GM21526 (cell line): ENCODE measurements at regions not wholly inside any gene's neighbourhood (a gene's known extent, or its start where the extent isn't known, plus 50 kb on each side); places are given as distances from the start of the nearest gene placed in this dataset.

Experiments
- ATAC-seq: cut with Tn5 transposase; IDR thresholded peaks from one replicate; pipeline ENCODE4 v1.9.1; 2021; ENCODE audit warnings: moderate library complexity; ENCODE audit not compliant: unreplicated experiment, low FRiP score

DNA sequence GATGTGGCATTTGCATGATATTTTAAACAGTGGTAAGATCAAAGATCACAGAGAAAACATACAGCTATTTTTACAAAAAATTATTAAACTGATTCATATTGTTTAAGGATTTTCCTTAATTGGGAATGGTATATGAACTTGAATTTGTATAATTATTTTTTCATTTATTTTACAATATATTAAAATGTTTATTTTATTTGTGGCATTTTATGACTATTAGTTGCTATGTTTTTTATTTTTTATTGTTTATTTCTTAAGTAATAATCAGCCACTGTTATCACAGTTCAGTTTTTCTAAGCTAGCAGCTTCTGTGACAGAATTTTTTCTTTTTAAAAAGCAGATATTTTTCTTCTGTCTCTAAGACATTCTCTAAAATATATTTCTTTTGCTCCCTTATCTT is 387.0 kb upstream of the KHDRBS2 start:
- no peak for ATAC-seq

DNA sequence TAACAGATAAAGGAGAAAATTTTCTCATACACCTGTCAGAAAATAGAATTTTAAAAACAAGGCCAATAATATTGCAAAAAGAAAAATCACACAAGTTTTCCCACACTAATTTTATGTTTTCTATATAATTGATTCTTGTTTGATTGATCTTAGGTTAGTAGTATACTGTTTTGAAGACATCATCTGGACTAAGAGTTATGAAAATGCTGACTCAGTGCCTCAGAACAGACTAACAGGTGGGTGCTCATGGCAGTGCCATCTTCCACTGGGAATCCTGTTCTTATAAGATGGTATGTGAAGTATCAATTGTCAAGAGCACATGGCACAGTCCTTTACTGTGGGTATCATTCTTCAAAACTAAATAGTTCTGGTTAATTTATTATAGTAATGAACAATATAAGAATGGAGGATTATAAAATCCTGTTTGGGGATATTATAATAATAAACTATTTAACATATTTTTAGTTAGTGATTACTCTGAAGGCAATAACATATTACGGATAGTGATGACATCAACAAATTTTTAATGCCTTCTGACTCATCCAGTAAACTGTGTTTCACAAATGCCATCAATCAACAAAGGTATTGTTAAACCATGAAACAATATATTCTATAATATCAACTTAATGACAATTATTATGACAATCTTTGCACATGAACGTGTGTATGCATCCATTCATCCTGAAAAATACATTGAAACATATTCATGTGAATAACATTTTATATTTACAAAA is 384.6 kb upstream of the KHDRBS2 start:
- ATAC-seq, result no peak

DNA sequence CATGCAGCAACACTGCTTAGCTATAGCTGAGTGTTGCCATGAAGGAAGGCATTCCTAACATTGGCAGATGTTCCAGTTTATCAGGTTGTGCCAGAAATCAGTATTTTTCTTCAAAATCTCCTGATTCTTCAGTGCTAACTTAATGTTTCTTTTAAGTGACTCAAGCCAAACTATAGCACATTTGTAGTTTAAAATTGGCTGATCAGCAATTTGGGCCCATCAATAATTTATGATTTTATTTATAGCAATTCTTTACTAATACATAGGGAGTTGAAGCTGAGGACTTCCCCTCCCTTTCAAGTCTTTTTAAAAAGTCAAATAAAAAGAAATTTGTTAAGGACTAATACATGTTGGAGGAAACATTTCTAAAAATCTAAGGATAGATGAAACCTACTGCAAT is 383.8 kb upstream of the KHDRBS2 start:
- no peak for ATAC-seq

DNA sequence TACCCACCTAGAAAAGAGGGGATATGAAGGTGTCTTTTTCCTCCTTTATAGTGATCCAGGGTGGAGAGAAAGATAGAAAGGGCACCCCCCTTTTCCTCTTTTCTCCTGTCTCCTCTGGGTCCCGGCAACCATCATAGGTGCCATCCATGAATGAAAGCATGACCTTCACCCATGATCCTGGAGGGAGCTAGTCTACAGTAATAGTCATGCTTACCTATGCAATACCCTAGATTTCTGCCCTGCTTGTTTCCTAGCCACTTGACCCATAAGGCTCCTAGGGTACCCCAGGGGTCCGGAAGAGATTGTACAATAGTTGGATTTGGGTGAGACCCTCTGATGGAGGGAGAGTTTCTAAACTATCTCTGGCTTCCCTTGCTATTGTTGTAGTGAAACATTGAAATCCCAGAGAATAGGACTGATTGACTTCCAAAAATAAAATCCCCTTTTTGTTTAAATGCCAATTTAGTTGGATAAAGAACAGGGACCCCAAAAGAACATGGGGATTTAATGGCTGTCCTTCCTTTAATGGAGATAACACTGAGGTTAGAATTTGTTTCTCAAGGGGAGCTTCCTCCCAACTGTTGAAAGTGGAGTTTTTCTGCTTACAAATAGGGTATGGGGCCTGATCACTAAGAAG is 366.8 kb upstream of the KHDRBS2 start:
- no peak for ATAC-seq

DNA sequence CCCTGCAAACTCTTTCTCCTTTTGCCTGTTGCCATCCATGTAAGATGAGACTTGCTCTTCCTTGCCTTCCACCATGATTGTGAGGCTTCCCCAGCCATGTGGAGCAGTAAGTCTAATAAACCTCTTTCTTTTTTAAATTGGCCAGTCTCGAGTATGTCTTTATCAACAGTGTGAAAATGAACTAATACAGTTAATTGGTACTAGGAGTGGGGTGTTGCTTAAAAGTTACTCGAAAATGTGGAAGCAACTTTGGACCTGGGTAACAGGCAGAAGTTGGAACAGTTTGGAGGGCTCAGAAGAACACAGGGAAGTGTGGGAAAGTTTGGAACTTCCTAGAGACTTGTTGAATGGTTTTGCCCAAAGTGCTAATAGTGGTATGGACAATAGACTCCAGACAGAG is 359.2 kb upstream of the KHDRBS2 start:
- no peak for ATAC-seq

DNA sequence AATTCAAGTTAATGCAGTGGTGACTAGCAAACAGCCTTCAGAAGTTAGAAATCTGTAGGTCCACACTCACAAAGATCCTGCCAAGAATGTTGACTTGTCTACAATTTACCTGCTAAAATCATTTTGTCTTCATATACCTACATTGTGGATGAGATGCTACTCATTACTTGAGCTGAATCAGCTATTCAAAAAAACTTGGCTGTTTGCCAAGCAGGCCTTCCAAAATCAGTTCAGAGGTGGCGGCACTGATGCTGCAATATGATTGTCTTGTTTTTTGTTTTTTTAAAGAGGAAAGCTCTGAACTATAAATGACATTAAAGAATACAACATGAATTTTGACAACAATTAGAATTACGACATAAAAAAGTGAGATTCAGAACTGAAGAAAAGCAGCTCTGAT is 354.7 kb upstream of the KHDRBS2 start:
- ATAC-seq, result no peak

DNA sequence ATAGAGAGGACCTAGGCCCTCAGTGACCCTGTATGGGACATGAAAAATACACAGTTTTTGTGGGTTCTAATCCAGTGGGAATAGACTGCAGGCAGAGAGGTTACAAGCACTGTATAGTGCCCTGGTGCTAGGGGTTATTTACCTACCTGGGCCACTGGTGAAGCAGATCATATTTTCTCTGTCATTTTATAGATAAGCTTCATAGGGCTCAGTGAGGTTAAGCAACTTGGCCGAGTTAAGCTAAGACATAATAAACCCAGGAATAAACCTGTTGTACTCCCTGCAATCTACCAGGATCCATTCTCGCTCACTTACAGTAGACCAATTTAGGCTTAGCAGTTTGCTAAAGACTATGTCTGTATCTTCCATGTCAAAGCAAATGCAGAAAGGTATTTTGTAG is 340.6 kb upstream of the KHDRBS2 start:
- ATAC-seq, result no peak

DNA sequence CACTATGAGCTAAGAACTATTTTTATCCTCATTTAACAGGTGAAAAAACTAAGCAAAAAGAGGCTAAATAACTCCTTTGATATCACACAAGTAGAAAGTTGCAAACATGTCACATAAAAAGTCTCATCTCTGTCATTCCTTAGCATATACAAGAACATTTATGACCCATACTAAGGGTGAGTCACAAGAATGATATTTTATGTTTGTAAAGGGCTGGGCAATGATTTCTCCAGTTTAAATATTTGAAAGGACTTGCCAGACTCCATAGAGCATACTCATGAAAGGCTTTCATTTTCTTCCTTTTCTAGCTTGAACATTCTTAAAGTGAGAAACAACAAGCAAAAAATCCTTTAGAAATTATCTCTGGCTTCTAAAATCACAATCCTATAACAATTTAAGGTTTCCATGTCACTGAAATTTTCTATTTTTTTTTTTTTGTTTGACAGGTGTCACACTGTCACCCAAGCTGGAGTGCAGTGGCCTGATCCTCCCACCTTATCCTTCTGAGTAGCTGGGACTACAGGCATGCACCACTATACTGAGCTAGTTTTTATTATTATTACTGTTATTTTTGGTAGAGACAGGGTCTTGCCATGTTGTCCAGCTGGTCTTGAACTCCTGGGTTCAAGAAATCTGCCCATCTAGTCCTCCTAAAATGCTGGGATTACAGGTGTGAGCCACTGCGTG is 338.0 kb upstream of the KHDRBS2 start:
- ATAC-seq, result no peak

DNA sequence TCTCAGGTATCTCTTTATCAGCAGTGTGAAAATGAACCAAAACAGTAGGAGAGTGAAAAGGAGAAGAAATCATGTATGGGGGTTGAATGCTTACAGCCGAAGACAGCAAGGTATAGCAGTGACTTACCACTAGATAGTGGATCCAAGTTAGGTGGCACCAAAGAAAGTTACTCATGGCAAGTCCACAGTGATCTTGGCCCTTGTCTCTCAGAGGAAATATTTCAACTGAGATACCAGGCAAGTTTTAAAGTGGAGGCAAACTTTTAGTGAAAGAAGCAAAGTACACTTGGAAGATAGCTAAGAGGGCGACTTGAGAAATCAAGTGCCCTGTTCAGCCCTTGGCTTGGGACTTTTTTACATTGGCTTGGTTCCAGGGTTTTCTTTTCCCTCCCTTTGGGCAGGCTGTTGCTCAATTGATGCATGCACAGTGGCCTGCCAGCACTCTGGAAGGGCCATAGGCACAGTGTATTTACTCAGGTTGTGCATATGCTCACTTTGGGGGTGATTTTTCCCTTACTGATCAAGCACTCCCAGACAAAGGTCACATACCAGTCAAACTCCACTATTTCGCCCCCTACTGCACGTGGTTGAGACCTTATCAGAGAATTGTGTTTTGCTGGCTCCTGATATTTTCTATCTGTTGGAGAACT is 329.5 kb upstream of the KHDRBS2 start:
- ATAC-seq, result no peak

DNA sequence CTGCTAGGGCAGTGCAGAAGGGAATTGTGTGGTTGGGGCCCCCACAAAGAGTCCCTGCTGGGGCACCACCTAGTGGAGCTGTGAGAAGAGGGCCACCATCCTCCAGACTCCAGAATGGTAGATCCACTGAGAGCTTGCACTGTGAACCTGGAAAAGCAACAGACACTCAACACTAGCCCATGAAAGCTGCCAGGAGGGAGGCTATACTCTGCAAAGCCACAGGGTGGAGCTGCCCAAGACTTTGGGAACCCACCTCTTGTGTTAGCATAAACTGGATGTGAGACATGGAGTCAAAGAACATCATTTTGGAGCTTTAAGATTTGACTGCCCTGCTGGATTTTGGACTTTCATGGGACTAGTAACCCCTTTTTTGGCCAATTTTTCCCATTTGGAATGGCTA is 328.4 kb upstream of the KHDRBS2 start:
- ATAC-seq, result no peak

DNA sequence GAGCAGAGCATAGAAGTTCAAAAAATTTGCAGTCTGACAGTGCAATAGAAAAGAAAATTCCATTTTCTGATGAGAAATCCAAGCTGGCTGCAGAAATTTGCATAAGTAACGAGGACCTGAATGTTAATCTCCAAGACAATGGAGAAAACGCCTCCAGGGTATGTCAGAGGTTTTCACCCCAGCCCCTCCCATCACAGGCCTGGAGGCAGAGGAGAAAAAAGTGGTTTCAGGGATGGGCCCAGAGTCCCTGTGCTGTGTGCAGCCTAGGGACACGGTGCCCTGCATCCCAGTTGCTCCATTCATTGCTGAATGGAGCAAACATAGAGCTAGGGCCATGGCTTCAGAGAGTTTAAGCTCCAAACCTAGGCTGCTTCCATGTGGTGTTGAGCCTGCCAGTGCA is 327.9 kb upstream of the KHDRBS2 start:
- no peak for ATAC-seq

DNA sequence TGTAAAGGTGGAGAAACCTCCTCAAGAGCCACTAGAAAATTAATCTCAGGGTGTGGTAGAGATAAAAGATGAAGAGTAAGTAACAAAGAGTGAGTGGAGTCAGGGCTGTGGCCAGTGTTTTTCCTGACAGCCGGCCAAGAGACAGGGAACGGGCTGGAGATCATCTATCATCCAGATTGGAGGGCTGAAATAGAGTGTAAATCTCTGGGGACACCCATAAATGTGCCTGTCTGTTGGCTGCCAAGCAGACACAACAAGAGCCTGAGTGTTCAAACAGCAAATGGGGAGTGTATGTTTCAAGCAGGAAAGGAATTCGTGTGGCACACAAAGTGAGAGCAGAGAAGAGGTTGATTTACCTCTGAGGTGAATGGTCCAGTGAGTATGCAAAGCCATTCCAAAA is 326.4 kb upstream of the KHDRBS2 start:
- ATAC-seq, result no peak

DNA sequence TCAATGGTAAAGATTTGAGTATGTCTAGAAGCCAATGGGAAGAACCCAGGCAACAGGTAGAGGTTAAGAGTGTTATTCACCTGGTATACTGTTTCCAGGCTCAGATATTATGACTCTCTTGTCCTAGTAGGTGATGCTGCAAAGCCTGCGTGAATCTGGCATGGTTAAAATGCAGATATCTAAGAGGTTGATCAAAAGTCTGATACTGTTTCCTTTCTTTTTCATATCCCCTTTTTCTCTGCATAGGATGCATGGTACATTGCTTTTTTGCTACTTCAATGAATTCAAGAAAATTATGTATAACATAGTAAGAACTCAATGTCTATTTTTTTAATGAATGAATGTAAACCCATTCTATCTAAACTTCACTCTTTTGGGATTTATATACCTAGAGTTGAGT is 284.3 kb upstream of the KHDRBS2 start:
- ATAC-seq, result no peak

DNA sequence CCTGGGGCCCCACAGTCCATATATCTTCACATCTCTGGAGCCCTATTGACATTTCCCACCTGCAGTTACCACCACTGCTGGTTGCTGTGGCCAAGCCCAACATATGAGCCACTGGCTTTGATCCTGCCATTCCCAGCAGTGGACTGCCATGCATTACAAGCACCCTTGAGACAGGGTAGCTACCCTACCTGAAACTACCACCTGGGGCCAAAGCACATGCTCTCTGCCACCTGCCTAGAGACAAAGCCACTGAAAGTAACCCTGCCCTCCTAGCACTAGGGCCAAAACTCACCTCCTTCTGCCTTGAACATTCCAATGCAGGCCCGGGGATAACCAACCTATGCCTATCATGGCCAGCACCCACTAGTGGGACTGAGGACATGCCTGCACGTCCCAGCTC is 255.5 kb upstream of the KHDRBS2 start:
- no peak for ATAC-seq

DNA sequence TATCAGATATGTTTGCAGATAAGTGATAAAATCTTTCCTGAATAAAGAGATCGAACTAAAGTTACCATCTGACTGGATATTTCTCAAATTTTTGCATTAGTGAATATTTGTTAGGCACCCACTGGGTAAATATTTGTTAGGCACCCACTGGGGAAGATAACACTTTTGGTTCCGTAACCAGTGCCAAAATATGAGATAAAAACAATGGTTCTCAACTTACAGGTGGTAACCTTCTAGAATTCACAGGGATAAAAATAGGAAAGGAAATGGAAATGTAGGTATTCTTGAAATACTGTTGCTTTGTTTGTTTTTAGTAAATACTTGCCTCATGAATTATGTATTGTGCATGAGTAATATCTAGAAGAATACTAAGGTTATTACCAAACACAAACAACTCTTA is 245.0 kb upstream of the KHDRBS2 start:
- ATAC-seq, result no peak

DNA sequence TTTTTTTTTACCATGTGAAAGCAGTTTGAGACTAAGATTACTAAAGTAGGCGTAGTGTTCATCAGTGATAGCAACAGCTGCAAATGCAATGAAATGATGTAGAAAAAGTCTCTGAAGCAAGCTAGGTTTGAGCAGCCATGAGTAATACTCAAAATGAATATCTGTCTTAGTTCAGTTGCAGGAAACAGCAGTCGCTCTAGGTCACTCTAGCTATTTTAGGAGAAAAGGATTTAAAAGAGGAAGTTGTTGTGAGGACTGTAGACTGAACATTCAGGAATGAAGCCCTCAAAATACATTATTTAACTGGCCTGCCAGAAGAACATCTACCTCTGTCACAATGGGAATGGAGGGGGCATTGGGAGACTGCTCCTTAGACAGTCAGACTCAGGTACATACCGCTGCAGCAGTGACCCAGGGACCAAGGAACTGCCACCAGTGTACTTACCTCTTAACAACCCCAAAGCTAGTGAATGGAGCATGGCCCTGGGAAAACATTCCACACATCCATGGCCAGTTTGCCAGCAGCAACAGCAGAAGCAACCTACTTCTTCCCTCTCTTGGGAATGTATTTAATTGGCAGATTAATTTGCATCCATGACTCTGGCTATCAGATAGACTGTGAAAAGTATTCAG is 243.0 kb upstream of the KHDRBS2 start:
- ATAC-seq, result no peak

DNA sequence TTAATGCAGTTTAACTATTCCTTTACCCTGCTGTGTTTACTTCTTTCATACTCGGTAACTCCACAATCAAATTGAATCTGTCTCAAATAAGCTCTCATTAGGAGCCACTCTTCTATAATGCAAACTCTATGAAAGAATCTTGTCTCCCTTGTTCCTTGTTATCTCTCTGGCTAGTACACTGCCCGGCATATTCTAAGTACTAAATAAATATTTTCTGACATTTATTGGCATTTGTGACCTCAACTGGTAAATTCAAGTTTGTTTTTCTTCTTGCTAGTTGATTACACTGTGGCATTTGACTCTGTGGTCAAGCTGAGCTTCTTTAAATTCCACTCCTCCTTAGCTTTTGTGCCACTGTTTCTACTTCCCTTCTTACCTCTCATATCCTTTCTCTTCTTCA is 237.6 kb upstream of the KHDRBS2 start:
- no peak for ATAC-seq

DNA sequence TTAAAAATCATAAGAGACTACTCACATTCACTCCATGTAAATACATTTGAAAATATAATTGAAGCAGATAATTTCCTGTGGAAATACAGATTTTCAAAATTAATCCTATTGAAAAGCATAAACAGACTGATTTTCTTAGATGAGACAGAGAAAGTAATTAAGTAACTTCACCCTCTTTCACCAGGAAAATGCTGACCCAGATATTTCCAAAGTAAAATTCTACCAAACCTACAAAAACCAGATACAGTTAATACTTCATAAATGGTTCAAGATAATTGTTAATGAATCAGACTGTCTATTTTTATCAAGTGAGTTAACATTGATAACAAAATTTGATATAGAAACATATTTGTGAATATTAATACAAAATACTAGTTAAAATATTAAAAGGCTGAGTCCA is 233.5 kb upstream of the KHDRBS2 start:
- ATAC-seq, result no peak

DNA sequence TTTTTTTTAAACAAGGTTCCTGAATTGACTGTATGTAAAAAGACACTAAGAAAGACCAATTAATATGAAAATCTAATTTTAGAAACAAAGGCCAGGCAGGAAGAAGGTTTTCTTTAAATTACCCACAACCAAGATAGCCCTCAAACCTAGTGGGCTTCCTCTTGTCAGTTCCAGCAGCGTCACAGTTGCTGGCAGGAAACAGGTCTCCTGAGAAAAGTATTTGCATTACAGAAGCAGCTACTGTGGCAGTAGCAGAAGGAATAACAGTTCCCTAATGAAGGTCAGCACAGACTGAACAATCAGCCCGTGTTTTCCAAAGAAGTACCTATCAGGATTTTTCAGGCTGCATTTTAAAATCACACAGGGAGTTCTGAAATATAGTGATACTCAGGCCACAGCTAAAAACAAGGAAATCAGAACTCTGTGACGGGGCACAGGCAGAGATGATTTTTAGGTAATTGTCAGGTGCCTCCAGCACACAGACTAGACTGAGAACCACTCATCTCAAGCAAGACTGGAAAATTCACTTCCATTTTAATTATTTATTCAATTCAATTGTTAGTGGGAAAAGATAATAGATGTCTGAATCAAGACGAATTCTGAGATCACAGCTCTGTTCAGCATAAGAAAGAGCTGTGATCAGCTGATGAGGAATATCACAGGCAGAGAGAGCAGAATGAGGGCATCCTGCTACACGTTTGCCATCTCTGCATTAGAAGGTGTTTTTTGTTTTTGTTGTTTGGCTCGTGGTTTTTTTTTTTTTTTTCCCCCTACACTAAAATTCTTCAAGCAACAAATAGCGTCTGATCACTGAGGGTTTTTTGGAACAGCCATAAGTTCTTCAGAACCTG is 230.5 kb upstream of the KHDRBS2 start:
- ATAC-seq, result no peak

DNA sequence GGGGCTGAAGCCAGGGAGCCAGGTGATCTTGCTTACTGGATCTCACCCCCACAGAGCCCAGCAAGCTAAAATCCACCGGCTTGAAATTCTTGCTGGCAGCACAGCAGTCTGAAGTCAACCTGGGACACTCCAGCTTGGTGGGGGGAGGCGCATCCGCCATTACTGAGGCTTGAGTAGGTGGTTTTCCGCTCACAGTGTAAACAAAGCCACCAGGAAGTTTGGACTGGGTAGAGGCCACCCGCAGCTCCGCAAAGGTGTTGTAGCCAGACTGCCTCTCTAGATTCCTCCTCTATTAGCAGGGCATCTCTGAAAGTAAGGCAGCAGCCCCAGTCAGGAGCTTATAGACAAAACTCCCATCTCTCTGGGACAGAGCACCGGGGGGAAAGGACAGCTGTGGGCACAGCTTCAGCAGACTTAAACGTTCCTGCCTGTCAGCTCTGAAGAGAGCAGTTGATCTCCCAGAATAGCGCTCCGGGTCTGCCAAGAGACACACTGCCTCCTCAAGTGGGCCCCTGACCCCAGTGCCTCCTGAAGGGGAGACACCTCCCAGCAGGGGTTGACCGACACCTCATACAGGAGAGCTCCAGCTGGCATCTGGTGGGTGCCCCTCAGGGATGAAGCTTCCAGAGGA is 206.3 kb upstream of the KHDRBS2 start:
- ATAC-seq, result no peak
